ENCODE measurements at regions not wholly inside any gene's neighbourhood (a gene's known extent, or its start where the extent isn't known, plus 50 kb on each side); places are given as distances from the start of the nearest gene placed in this dataset.

GRCh38 chr2:173550143-173550542, 195.5 kb downstream of the CDCA7 start:
- TF ChIP-seq CTCF (IDR thresholded peaks at IDR 0.05): no peak
- TF ChIP-seq POLR2A (IDR thresholded peaks at IDR 0.05): no peak
- TF ChIP-seq EP300 (IDR thresholded peaks at IDR 0.05; ENCODE audit: low read depth): no peak
- no peak for TF ChIP-seq POLR2AphosphoS5 (IDR thresholded peaks at IDR 0.05)

All from transverse colon (tissue), 4 donors.